ENCODE measurements at regions not wholly inside any gene's neighbourhood (a gene's known extent, or its start where the extent isn't known, plus 50 kb on each side); places are given as distances from the start of the nearest gene placed in this dataset.

- intact Hi-C loops (cut with DNase I; ENCODE audit: low total_unique reads), result no loop called here
- 93 to 94% methylated on average over 3 of the region's 3 CpGs for WGBS, 2 donors
- Histone ChIP-seq H3K4me3 (no peak overlapping the region), H3K27ac (no peak overlapping the region), H3K27me3 (no peaks in the 10 kb centered on the region), H3K9me3 (no peaks in the 10 kb centered on the region), H3K36me3 (ENCODE audit: low read depth, missing control alignments) (no peaks in the 10 kb centered on the region), H3K4me1 (no peaks in the 10 kb centered on the region)
- no peak for DNase-seq
- TF ChIP-seq CTCF (IDR thresholded peaks at IDR 0.05) (no peak), POLR2A (IDR thresholded peaks at IDR 0.05) (no peak)
Measured at GRCh38 chr4:181967401-181967800, 275.8 kb upstream of the TENM3 start.

DNA sequence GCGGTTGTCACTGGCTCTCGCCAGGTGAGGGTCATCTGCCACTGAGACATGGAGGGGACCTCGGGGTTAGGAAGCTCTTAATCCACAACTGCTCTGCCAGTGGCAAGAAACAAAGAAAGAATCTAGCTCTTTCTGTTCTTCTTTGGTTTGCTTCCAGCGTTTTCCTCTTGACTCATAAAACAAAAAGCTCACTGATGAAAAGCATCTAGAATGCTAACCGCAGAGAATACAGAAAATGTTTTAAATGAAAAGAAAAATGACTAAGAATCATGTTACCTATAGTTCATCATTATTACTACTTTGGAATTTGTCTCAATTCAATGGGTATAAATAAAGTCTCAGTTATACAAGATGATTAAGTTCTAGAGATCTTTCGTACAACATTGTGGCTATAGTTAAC is 274.8 kb upstream of the TENM3 start:
- no peak for TF ChIP-seq POLR2A (IDR thresholded peaks at IDR 0.05)
- no peak for TF ChIP-seq CTCF (IDR thresholded peaks at IDR 0.05)
- intact Hi-C loops (cut with DNase I; ENCODE audit: low total_unique reads), result no loop called here
- Histone ChIP-seq H3K4me3 (no peak overlapping the region), H3K27me3 (no peaks in the 10 kb centered on the region), H3K9me3 (no peaks in the 10 kb centered on the region), H3K36me3 (ENCODE audit: low read depth, missing control alignments) (no peaks in the 10 kb centered on the region), H3K4me1 (no peaks in the 10 kb centered on the region), H3K27ac (no peak overlapping the region)
- WGBS, 2 donors, result 89 to 95% methylated on average over 6 of the region's 6 CpGs
- no peak for DNase-seq

DNA sequence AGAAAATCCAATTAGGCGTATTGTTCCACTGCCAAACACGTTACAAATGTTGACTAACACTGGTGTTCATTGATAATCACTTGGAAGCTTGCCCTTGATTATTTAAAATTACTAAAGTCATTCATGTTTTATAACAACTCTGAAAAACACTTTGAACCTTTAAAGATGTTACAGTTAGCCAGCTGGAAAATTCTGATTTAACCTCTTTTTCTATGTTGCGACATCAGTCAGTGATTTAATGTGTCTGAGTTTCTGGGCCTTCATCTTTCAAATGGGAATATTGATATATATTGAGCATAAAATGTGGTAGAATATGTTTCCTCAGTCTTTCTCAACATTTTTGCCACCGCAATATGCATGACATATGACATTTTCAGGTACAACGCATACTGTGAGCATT is 274.1 kb upstream of the TENM3 start:
- H3K9me3 ChIP-seq, result no peaks in the 10 kb centered on the region
- TF ChIP-seq POLR2A (IDR thresholded peaks at IDR 0.05), result no peak
- TF ChIP-seq CTCF (IDR thresholded peaks at IDR 0.05), result no peak

GRCh38 chr4:181970366-181970765 is 272.8 kb upstream of the TENM3 start:
- TF ChIP-seq POLR2A (IDR thresholded peaks at IDR 0.05), result no peak
- TF ChIP-seq CTCF (IDR thresholded peaks at IDR 0.05), result no peak
- DNase-seq, result no peak
- Histone ChIP-seq H3K4me3 (no peak overlapping the region), H3K27me3 (no peaks in the 10 kb centered on the region), H3K27ac (no peak overlapping the region), H3K36me3 (ENCODE audit: low read depth, missing control alignments) (no peaks in the 10 kb centered on the region), H3K4me1 (no peaks in the 10 kb centered on the region), H3K9me3 (no peaks in the 10 kb centered on the region)
- WGBS, 2 donors, result 64 to 75% methylated on average over 4 of the region's 4 CpGs
- intact Hi-C loops (cut with DNase I; ENCODE audit: low total_unique reads), result no loop called here

More for the DNA sequence above, 274.1 kb upstream of the TENM3 start:
- intact Hi-C loops (cut with DNase I; ENCODE audit: low total_unique reads), result no loop called here
- no peaks in the 10 kb centered on the region for H3K4me1 ChIP-seq
- H3K27me3 ChIP-seq, result no peaks in the 10 kb centered on the region
- DNase-seq, result no peak
- no peaks in the 10 kb centered on the region for H3K36me3 ChIP-seq (ENCODE audit: low read depth, missing control alignments)
- WGBS, 2 donors, result 93 to 96% methylated on average over 5 of the region's 5 CpGs
- no peak overlapping the region for H3K4me3 ChIP-seq
- no peak overlapping the region for H3K27ac ChIP-seq

GRCh38 chr4:181971411-181971810 is 271.8 kb upstream of the TENM3 start:
- intact Hi-C loops (cut with DNase I; ENCODE audit: low total_unique reads), result no loop called here
- Histone ChIP-seq H3K36me3 (ENCODE audit: low read depth, missing control alignments) (no peaks in the 10 kb centered on the region), H3K4me3 (no peak overlapping the region), H3K4me1 (no peaks in the 10 kb centered on the region), H3K9me3 (no peaks in the 10 kb centered on the region), H3K27me3 (no peaks in the 10 kb centered on the region), H3K27ac (no peak overlapping the region)
- DNase-seq, result no peak
- WGBS, 2 donors, result 88% methylated on average over 4 of the region's 4 CpGs
- TF ChIP-seq POLR2A (IDR thresholded peaks at IDR 0.05), result no peak
- TF ChIP-seq CTCF (IDR thresholded peaks at IDR 0.05), result no peak
